Neural cell (in vitro differentiated cells): ENCODE measurements at regions not wholly inside any gene's neighbourhood (a gene's known extent, or its start where the extent isn't known, plus 50 kb on each side); places are given as distances from the start of the nearest gene placed in this dataset.

Experiments
- H2AFZ ChIP-seq: fragments of 200-600, 300-800 bp; sonication (generic), shearing (Covaris generic); 2 replicates; pipeline ENCODE4 v1.6.0; 2014; ENCODE audit warnings: low read depth, mild to moderate bottlenecking, antibody characterized with exemption, low read length, moderate library complexity
- H3F3A ChIP-seq: fragments of 200-600 bp; shearing (Covaris generic); 2 replicates; pipeline ENCODE4 v1.6.1; 2016; ENCODE audit warnings: mild to moderate bottlenecking, moderate library complexity, mixed read lengths, antibody characterized with exemption, low read length; ENCODE audit not compliant: insufficient read depth, poor library complexity, severe bottlenecking
- H3K27ac ChIP-seq: fragments of 200-600, 300-800 bp; sonication (generic), shearing (Covaris generic); 2 replicates; pipeline ENCODE4 v1.5.1; 2014; ENCODE audit warnings: mild to moderate bottlenecking, low read length, moderate library complexity
- H3K27me3 ChIP-seq: fragments of 300-800, 200-600 bp; sonication (generic), shearing (Covaris generic); 2 replicates; pipeline ENCODE4 v1.6.0; 2014; ENCODE audit warnings: mild to moderate bottlenecking, low read depth, low read length, moderate library complexity; ENCODE audit not compliant: insufficient read depth
- H3K36me3 ChIP-seq: fragments of 300-800, 200-600 bp; sonication (generic), shearing (Covaris generic); 2 replicates; pipeline ENCODE4 v1.5.1; 2014; ENCODE audit warnings: mild to moderate bottlenecking, antibody characterized with exemption, low read length, moderate library complexity; ENCODE audit not compliant: insufficient read depth
- H3K4me2 ChIP-seq: fragments of 300-800, 200-600 bp; sonication (generic), shearing (Covaris generic); 2 replicates; pipeline ENCODE4 v1.6.0; 2014; ENCODE audit warnings: mild to moderate bottlenecking, low read length
- H3K4me3 ChIP-seq: fragments of 300-800, 200-600 bp; sonication (generic), shearing (Covaris generic); 2 replicates; pipeline ENCODE4 v1.5.1; 2014; ENCODE audit warnings: mild to moderate bottlenecking, low read length, moderate library complexity
- H3K79me2 ChIP-seq: fragments of 200-600 bp; shearing (Covaris generic); replicated peaks from 2 replicates; pipeline ENCODE4 v1.6.0; 2014; ENCODE audit warnings: mild to moderate bottlenecking, low read length, moderate library complexity; ENCODE audit not compliant: insufficient read depth
- H3K9ac ChIP-seq: fragments of 300-800, 200-600 bp; sonication (generic), shearing (Covaris generic); 2 replicates; pipeline ENCODE4 v1.6.1; 2016; ENCODE audit warnings: mild to moderate bottlenecking, low read length, mixed read lengths
- H3K9me2 ChIP-seq: fragments of 200-600 bp; shearing (Covaris generic); 2 replicates; pipeline ENCODE4 v1.6.1; 2016; ENCODE audit warnings: mild to moderate bottlenecking, low read length, mixed read lengths; ENCODE audit not compliant: insufficient read depth
- H3K9me3 ChIP-seq: fragments of 200-600, 300-800 bp; sonication (generic), shearing (Covaris generic); 2 replicates; pipeline ENCODE4 v1.6.1; 2016; ENCODE audit warnings: mild to moderate bottlenecking, mixed run types, low read length, moderate library complexity, mixed read lengths
- H4K20me1 ChIP-seq: fragments of 200-600 bp; shearing (Covaris generic); 2 replicates; pipeline ENCODE4 v1.6.1; 2016; ENCODE audit warnings: mild to moderate bottlenecking, mixed run types; ENCODE audit not compliant: insufficient read depth
- EP300 ChIP-seq: fragments of 450-650 bp; conservative IDR thresholded peaks from 2 replicates; pipeline ENCODE4 v1.6.1; 2014; ENCODE audit warnings: antibody characterized with exemption, mild to moderate bottlenecking, moderate library complexity; ENCODE audit not compliant: poor library complexity, severe bottlenecking
- EZH2 ChIP-seq: fragments of 200-600, 300-800 bp; shearing (Covaris generic), sonication (generic); IDR thresholded peaks from 2 replicates; pipeline ENCODE4 v1.6.1; 2014; ENCODE audit warnings: antibody characterized with exemption, low read length, borderline replicate concordance, mild to moderate bottlenecking; ENCODE audit not compliant: insufficient read depth, poor library complexity, severe bottlenecking
- MXI1 ChIP-seq: fragments of 450-650 bp; conservative IDR thresholded peaks from 2 replicates; pipeline ENCODE4 v1.6.1; 2014; ENCODE audit warnings: antibody characterized with exemption, mild to moderate bottlenecking; ENCODE audit not compliant: poor library complexity, severe bottlenecking
- POLR2AphosphoS5 ChIP-seq: IDR thresholded peaks from 2 replicates; pipeline ENCODE4 v1.6.1; 2012
- RAD21 ChIP-seq: fragments of 450-650 bp; conservative IDR thresholded peaks from 2 replicates; pipeline ENCODE4 v1.6.1; 2014; ENCODE audit warnings: antibody characterized with exemption, mild to moderate bottlenecking, moderate library complexity
- SMC3 ChIP-seq: fragments of 450-650 bp; conservative IDR thresholded peaks from 2 replicates; pipeline ENCODE4 v1.6.1; 2014; ENCODE audit warnings: antibody characterized with exemption, mild to moderate bottlenecking, moderate library complexity; ENCODE audit not compliant: poor library complexity
- TAF1 ChIP-seq: IDR thresholded peaks from 2 replicates; pipeline ENCODE4 v1.6.1; 2012; ENCODE audit warnings: low read depth
- TF ChIP-seq, protein P1 (sequence below): fragments of 450-650 bp; IDR thresholded peaks from 2 replicates; pipeline ENCODE4 v1.5.1; 2014; ENCODE audit warnings: antibody characterized with exemption, mild to moderate bottlenecking, moderate library complexity; ENCODE audit not compliant: poor library complexity, severe bottlenecking
- TF ChIP-seq, protein P2 (sequence below): IDR thresholded peaks from 2 replicates; pipeline ENCODE4 v1.6.1; 2012; ENCODE audit warnings: borderline replicate concordance

DNA sequence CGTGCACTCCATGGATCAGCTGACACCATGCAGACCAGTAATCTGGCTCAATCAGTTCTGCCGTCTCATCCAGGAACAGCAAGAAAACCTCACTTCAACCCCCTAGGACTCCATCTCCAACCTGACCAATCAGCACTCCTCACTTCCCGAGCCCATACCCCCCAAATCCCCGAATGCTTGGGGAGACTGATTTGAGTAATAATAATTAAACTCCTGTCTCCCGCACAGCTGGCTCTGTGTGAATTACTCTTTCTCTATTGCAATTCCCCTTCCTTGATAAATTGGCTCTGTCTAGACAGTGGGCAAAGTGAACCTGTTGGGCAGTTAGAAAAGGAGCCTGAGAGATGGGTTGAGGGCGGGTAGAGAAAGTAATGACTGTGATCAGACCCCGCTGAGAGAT is 320.0 kb downstream of the HAPSTR1 start:
- H3K9me2 ChIP-seq = no peaks in the 10 kb centered on the region
- H3K27me3 ChIP-seq = no peaks in the 10 kb centered on the region
- no peaks in the 10 kb centered on the region for H4K20me1 ChIP-seq
- no peaks in the 10 kb centered on the region for H3K79me2 ChIP-seq
- H3K9me3 ChIP-seq = no peaks in the 10 kb centered on the region
- H3K4me2 ChIP-seq = no peak overlapping the region
- no peak overlapping the region for H3K27ac ChIP-seq
- no peaks in the 10 kb centered on the region for H3K36me3 ChIP-seq
- no peak overlapping the region for H3K9ac ChIP-seq
- H2AFZ ChIP-seq = no peak overlapping the region
- TF ChIP-seq EP300 (no peak), EZH2 (no peak), POLR2AphosphoS5 (no peak), SMC3 (no peak), MXI1 (no peak)
- no peaks in the 10 kb centered on the region for H3F3A ChIP-seq
- no peak overlapping the region for H3K4me3 ChIP-seq

DNA sequence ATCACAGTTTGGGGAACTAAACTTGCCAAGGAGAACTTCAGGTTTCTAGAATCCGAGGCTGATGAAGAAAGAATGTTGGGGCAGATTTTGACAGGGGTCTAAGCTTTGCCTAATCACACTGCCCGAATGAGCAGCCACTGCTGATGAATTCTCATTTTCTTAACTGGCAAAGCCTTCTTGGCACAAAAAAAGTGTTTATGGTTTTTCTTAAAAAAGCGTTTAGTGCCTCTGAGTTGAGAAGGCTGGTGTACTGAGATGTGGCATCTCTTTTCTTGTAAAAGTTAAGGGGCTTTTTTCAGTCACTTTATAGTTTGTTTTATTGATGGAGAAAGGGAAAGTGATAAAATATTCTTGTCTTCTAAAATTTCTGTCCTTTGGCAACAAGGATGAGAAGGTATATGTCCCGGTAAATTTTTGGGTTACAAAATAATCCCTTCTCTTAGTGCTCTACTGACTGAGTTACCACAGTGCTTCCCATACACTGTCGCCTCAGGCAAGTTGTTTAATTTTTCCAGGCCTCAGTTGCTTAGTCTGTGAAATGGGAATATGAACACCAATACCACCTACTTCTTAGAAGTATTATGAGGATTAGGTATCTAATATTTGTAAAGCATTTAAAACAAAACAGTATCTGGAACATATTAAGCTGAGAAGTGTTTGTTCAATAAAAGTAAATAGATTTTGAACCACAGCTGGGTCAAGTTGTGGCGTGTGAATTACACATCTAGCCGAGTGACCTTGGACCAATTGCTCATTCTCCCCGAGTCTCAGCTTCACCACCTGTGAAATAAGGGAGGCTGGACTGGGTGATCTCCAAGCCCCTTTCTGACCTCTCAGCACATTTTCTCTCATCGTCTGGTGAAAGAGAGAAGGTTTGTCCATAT is 320.8 kb downstream of the HAPSTR1 start:
- no peaks in the 10 kb centered on the region for H3K36me3 ChIP-seq
- H3K9ac ChIP-seq = no peak overlapping the region
- no peaks in the 10 kb centered on the region for H4K20me1 ChIP-seq
- no peaks in the 10 kb centered on the region for H3F3A ChIP-seq
- no peaks in the 10 kb centered on the region for H3K79me2 ChIP-seq
- no peaks in the 10 kb centered on the region for H3K27me3 ChIP-seq
- H3K4me2 ChIP-seq = no peak overlapping the region
- H3K9me3 ChIP-seq = no peaks in the 10 kb centered on the region
- H2AFZ ChIP-seq = no peak overlapping the region
- TF ChIP-seq MXI1 (no peak), EZH2 (no peak), RAD21 (no peak), SMC3 (no peak), POLR2AphosphoS5 (no peak), EP300 (no peak), TAF1 (no peak)
- TF ChIP-seq, protein P1, sequence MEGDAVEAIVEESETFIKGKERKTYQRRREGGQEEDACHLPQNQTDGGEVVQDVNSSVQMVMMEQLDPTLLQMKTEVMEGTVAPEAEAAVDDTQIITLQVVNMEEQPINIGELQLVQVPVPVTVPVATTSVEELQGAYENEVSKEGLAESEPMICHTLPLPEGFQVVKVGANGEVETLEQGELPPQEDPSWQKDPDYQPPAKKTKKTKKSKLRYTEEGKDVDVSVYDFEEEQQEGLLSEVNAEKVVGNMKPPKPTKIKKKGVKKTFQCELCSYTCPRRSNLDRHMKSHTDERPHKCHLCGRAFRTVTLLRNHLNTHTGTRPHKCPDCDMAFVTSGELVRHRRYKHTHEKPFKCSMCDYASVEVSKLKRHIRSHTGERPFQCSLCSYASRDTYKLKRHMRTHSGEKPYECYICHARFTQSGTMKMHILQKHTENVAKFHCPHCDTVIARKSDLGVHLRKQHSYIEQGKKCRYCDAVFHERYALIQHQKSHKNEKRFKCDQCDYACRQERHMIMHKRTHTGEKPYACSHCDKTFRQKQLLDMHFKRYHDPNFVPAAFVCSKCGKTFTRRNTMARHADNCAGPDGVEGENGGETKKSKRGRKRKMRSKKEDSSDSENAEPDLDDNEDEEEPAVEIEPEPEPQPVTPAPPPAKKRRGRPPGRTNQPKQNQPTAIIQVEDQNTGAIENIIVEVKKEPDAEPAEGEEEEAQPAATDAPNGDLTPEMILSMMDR = no peak
- TF ChIP-seq, protein P2, sequence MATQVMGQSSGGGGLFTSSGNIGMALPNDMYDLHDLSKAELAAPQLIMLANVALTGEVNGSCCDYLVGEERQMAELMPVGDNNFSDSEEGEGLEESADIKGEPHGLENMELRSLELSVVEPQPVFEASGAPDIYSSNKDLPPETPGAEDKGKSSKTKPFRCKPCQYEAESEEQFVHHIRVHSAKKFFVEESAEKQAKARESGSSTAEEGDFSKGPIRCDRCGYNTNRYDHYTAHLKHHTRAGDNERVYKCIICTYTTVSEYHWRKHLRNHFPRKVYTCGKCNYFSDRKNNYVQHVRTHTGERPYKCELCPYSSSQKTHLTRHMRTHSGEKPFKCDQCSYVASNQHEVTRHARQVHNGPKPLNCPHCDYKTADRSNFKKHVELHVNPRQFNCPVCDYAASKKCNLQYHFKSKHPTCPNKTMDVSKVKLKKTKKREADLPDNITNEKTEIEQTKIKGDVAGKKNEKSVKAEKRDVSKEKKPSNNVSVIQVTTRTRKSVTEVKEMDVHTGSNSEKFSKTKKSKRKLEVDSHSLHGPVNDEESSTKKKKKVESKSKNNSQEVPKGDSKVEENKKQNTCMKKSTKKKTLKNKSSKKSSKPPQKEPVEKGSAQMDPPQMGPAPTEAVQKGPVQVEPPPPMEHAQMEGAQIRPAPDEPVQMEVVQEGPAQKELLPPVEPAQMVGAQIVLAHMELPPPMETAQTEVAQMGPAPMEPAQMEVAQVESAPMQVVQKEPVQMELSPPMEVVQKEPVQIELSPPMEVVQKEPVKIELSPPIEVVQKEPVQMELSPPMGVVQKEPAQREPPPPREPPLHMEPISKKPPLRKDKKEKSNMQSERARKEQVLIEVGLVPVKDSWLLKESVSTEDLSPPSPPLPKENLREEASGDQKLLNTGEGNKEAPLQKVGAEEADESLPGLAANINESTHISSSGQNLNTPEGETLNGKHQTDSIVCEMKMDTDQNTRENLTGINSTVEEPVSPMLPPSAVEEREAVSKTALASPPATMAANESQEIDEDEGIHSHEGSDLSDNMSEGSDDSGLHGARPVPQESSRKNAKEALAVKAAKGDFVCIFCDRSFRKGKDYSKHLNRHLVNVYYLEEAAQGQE = no peak
- H3K27ac ChIP-seq = no peak overlapping the region
- H3K4me3 ChIP-seq = no peak overlapping the region
- no peaks in the 10 kb centered on the region for H3K9me2 ChIP-seq
